ENCODE measurements at regions not wholly inside any gene's neighbourhood (a gene's known extent, or its start where the extent isn't known, plus 50 kb on each side); places are given as distances from the start of the nearest gene placed in this dataset.

- TF ChIP-seq EZH2phosphoT487 (IDR thresholded peaks at IDR 0.05; ENCODE audit: insufficient read depth, low read depth) (no peak), EZH2 (IDR thresholded peaks at IDR 0.05; ENCODE audit: insufficient read depth, poor library complexity, severe bottlenecking) (no peak)
Measured at GRCh38 chr10:9296190-9296589, 1241.7 kb downstream of the GATA3 start.
